ENCODE measurements at regions not wholly inside any gene's neighbourhood (a gene's known extent, or its start where the extent isn't known, plus 50 kb on each side); places are given as distances from the start of the nearest gene placed in this dataset.
"Not testable (repeated sequence)": the region's sequence is repeated elsewhere in the genome, so short reads cannot be mapped to it uniquely, and the experiment has no call there.

- DNase-seq (ENCODE audit: low read depth) = no peak
Measured at GRCh38 chr10:8338177-8338766, 283.8 kb downstream of the GATA3 start.

DNA sequence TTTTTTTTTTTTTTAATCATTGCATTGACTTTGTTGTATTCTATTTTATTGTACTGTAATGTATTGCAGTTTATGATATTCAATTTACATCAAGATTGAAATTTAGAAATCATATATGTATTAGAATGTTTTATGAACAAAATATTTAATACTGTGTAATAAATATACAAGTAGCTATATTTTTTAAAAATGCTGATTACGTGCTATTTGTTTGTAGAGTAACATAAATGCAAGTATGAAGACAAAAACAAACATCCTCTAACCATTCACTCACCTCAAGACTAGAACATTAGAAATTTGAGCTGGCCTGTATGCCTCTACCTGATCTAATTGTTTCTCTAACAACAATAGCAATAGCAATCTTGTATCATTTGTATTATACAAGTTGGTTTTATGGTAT lies 290.3 kb downstream of the GATA3 start:
- DNase-seq (ENCODE audit: low read depth) = no peak

DNA sequence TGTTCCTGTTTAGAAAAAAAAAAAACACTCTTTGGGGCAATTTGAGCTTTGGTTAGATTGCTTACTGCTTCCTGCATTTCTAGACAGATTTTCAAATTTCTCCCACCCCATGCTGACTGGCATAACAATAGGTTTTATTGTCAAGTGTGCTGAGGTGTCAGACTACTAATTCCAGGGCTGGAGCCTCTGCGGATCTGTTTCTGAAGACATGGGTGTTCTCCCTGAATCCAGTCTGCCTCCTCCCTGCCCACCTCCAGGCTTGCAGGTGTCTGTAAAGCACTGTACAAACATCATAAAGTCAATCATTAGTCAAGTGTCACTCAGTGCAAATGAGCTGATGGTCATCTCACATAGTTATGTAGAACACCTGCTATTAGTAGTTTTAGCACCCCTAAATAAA lies 292.4 kb downstream of the GATA3 start:
- DNase-seq (ENCODE audit: low read depth) = no peak

DNA sequence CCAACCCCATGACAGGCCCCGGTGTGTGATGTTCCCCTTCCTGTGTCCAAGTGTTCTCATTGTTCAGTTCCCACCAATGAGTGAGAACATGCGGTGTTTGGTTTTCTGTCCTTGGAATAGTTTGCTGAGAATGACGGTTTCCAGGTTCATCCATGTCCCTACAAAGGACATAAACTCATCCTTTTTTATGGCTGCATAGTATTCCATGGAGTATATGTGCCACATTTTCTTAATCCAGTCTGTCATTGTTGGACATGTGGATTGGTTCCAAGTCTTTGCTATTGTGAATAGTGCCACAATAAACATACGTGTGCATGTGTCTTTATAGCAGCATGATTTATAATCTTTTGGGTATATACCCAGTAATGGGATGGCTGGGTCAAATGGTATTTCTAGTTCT lies 293.1 kb downstream of the GATA3 start:
- DNase-seq (ENCODE audit: low read depth) = not testable (repeated sequence)

DNA sequence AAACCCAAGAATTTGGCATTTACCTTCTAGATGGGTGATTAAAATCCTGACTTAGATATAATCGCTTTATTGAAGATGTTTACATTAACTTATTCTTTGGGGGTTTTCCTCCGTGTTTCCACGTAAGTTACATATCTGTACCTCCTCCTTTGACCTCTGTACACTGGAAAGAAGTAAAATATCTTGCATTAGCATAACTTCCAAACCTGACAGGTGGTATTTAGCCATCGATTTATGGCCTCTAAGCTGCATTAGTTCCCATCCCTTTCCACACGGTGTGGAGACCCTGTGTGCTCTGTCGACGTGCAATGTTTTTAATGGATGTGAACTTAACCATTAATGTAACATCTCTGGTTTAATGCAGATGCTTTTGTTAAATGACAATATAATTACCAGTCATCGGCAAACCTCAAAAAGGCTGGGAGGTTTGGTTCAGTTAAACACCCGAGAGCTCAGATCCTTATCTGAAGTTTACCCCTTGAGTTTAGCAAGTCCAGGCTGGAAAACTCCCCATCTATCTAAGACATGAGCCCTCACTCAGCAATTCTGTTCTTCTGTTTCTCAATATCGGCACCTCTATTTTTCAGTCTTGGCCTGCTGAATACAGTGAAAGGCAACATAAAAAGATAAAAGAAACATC lies 295.2 kb downstream of the GATA3 start:
- no peak for DNase-seq (ENCODE audit: low read depth)

- no peak for DNase-seq (ENCODE audit: low read depth)
Measured at GRCh38 chr10:8350250-8350967, 295.9 kb downstream of the GATA3 start.

- no peak for DNase-seq (ENCODE audit: low read depth)
Measured at GRCh38 chr10:8352171-8353075, 297.9 kb downstream of the GATA3 start.

DNA sequence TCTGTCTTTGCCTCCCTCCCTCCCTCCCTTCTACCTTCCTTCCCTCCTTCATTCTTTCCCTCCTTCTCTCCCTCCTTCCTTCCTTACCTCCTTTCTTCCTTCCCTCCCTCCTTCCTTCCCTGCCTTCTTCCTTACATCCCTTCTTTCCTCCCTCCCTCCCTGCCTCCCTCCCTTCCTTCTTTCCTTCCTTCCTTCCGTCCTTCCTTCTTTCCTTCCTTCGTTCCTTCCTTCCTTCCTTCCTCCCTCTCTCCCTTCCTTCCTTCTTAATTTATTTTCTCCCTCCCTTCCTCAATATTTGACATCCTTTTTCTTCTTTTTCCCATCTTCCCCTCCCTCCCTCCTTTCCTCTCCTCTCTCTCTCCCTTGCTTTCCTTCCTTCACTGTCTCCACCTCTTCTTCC lies 301.8 kb downstream of the GATA3 start:
- no peak for DNase-seq (ENCODE audit: low read depth)

- DNase-seq (ENCODE audit: low read depth) = no peak
Measured at GRCh38 chr10:8359467-8359866, 305.0 kb downstream of the GATA3 start.

DNA sequence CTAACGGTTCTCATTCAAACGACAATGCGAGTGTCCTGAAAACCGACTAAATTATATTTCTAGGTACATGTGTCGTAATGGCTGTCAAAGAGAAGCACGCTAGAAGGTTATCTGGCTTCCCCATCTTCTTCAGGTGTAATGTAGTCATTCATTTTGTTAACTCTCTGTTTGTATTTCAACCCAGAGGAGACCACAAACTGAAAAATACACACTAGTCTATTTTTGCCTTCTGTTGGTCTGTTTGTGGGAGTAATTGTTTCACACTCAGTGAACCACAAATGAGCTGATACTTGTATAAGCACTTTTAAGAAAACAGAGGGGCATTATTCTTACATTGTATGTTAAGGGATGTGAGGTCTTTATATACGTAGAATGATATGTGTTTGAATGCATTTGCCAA lies 305.9 kb downstream of the GATA3 start:
- no peak for DNase-seq (ENCODE audit: low read depth)

DNA sequence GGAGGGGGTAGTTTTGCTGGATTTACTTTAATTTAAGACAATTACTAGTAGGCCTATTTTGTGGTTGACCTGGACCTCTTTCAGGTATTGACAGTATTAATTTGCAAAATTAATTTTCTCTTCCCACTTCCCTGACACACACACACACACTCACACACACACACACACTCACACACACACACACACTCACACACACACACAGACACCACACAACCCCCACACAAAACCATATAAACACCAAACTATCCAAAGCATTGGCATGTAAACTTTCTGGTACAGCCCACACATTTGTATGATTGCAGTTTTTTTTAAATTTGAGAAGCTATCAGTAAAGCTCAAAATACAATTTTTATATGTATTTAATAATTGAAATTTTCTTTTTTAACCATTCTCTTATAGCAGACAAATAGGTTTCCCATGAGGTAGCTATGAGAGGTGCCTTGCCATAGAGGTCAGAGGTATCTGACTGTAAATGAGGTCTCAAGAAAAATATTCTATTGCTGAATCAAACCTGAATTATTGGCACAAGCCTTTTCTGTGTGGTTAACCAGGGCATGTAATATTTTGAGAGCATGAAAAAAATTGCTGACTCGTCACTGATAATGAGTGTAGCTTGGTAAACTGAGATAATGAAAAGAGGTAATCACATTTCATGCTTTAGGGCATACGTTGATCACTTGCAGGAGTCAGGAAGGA lies 306.5 kb downstream of the GATA3 start:
- DNase-seq (ENCODE audit: low read depth) = no peak

- DNase-seq (ENCODE audit: low read depth) = no peak
Measured at GRCh38 chr10:8361510-8361844, 307.0 kb downstream of the GATA3 start.

GRCh38 chr10:8365935-8366911 lies 311.7 kb downstream of the GATA3 start:
- no peak for DNase-seq (ENCODE audit: low read depth)

GRCh38 chr10:8367672-8368411 lies 313.4 kb downstream of the GATA3 start:
- DNase-seq (ENCODE audit: low read depth) = not testable (repeated sequence)

- DNase-seq (ENCODE audit: low read depth) = no peak
Measured at GRCh38 chr10:8369666-8370065, 315.2 kb downstream of the GATA3 start.

DNA sequence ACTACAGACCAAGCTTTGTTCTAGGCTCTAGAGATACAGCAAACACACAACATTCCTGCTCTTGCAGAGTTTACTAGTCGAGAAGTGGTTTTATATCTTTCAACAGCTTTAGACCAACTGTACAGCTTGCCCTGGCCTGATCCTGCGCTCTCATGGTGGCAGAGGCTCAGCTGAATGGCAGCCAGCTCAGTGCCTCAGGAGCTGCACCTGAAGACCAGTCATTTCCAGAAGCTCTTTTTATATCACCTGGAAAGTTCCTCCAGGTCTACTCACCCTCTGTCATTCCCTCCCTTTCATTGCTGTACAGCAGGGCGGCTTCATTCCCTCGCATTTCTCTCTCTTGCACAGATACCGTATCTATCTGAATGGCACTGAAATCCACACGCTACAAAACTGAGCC lies 319.8 kb downstream of the GATA3 start:
- no peak for DNase-seq (ENCODE audit: low read depth)

- DNase-seq (ENCODE audit: low read depth) = no peak
Measured at GRCh38 chr10:8375137-8375536, 320.6 kb downstream of the GATA3 start.

- DNase-seq (ENCODE audit: low read depth) = no peak
Measured at GRCh38 chr10:8378198-8378983, 323.9 kb downstream of the GATA3 start.

Data from stimulated activated CD8-positive, alpha-beta memory T cell treated with anti-CD3 and anti-CD28 coated beads, Interleukin-15, amount 100 ng/mL, for 24 hours (primary cell).